ENCODE measurements at regions not wholly inside any gene's neighbourhood (a gene's known extent, or its start where the extent isn't known, plus 50 kb on each side); places are given as distances from the start of the nearest gene placed in this dataset.

DNA sequence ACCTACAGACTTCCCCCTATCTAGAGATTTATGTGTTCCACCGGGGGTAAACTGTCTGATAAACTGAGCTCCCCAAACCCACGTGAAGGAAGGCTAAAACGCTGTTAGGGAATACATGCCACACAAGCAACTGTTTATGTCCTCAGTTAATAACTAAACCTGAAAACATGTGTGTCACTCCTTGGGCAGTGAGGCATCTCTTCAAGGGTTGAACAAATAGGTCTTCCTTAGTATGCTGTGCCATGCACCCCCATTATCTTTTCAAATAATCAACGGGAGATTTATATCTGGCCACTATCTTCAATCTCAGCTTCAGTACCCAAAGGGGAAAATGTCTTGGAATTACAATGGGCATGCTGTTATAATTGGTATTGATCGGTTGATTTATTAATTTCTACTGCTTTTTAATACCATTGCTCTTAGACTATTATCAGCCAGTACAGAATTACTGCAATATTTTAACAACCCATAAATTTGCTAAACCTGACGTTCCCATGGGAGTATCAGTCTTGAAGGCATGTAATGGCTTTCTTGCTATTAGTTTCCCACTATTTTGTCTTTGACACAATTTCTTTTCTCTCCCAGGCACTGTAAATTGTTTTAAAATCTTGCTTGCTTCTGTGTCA is 279.2 kb upstream of the P2RY1 start:
- Histone ChIP-seq H3K27me3 (no peaks in the 10 kb centered on the region), H3K27ac (peak overlapping the region in 1 of 2 donors; percentile 84)
- no peak for DNase-seq

GRCh38 chr3:152556731-152557254 is 278.1 kb upstream of the P2RY1 start:
- Histone ChIP-seq H3K9me3 (no peaks in the 10 kb centered on the region), H3K27ac (peak overlapping the region; percentile 24 to 84), H3K4me3 (no peak overlapping the region), H3K4me1 (peaks cover 13% of the 10 kb centered on the region), H3K27me3 (no peaks in the 10 kb centered on the region), H3K36me3 (ENCODE audit: low read depth, missing control alignments) (no peaks in the 10 kb centered on the region)
- TF ChIP-seq POLR2A (IDR thresholded peaks at IDR 0.05) (no peak), CTCF (IDR thresholded peaks at IDR 0.05) (no peak)
- DNase-seq: peak; percentile 43
- intact Hi-C loops (cut with DNase I; ENCODE audit: low total_unique reads): no loop called here

More for the DNA sequence above, 279.2 kb upstream of the P2RY1 start:
- no peak for TF ChIP-seq CTCF (IDR thresholded peaks at IDR 0.05)
- TF ChIP-seq POLR2A (IDR thresholded peaks at IDR 0.05): no peak
- H3K9me3 ChIP-seq: no peaks in the 10 kb centered on the region
- no peaks in the 10 kb centered on the region for H3K36me3 ChIP-seq (ENCODE audit: low read depth, missing control alignments)
- peaks cover 13% of the 10 kb centered on the region for H3K4me1 ChIP-seq
- H3K4me3 ChIP-seq: no peak overlapping the region
- intact Hi-C loops (cut with DNase I; ENCODE audit: low total_unique reads): no loop called here
- WGBS, 2 donors: 87 to 89% methylated on average over 6 of the region's 6 CpGs

DNA sequence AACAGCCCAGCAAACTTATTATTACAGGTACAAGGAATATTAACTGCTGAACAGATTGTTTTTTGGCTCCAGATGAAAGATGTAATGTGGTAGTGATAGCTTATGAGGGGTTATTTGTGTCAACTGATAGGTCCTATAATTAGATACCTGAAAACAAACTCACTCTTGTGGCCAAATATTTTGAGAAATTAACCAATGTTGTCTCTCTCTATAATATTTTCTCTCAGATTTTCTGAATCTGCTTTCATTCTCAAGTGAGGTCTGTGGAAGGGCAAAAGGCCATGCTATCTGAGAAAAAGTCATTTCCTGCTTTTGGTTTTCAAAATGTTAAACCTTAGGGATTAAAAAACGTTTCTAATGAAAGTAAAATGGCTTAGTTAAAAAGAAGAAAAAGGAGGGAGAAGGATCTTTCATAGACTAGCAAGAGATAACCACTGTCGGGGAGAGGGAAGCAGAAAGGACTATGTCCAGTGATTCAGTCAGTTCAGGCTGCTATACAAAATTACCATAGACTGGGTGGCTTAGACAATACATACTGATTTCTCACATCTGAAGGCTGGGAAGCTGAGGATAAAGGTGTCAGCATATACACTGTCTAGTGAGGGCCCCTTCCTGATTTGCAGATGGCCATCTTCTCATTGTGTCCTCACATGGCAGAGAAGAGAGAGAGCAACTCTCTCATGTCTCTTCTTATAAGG is 277.5 kb upstream of the P2RY1 start:
- Histone ChIP-seq H3K9me3 (no peaks in the 10 kb centered on the region), H3K36me3 (ENCODE audit: low read depth, missing control alignments) (no peaks in the 10 kb centered on the region), H3K4me3 (no peak overlapping the region), H3K27me3 (no peaks in the 10 kb centered on the region), H3K4me1 (peaks cover 13% of the 10 kb centered on the region), H3K27ac (peak overlapping the region; percentile 24 to 84)
- 30 to 32% methylated on average over 2 of the region's 2 CpGs for WGBS, 2 donors
- intact Hi-C loops (cut with DNase I; ENCODE audit: low total_unique reads): no loop called here
- DNase-seq: no peak
- no peak for TF ChIP-seq CTCF (IDR thresholded peaks at IDR 0.05)
- TF ChIP-seq POLR2A (IDR thresholded peaks at IDR 0.05): no peak

- TF ChIP-seq POLR2A (IDR thresholded peaks at IDR 0.05) (no peak), CTCF (IDR thresholded peaks at IDR 0.05) (no peak)
- Histone ChIP-seq H3K27me3 (no peaks in the 10 kb centered on the region), H3K4me1 (peaks cover 13% of the 10 kb centered on the region), H3K36me3 (ENCODE audit: low read depth, missing control alignments) (no peaks in the 10 kb centered on the region), H3K4me3 (no peak overlapping the region), H3K9me3 (no peaks in the 10 kb centered on the region), H3K27ac (peak overlapping the region in 1 of 2 donors; percentile 84)
- whole genome bisulfite sequencing, 2 donors: 63 to 90% methylated on average over 1 of the region's 1 CpG
- DNase-seq: no peak
- intact Hi-C loops (cut with DNase I; ENCODE audit: low total_unique reads): no loop called here
These were observed 276.5 kb upstream of the P2RY1 start for GRCh38 chr3:152558386-152558785.

Data from testis (tissue), 2 donors.